Stimulated activated memory B cell treated with anti-CD40 and anti-IgM and Interleukin-4, amounts not matched to agents 10 μg/mL and 1 μg/mL and 100 μg/mL, for 72 hours (primary cell): ENCODE measurements at regions not wholly inside any gene's neighbourhood (a gene's known extent, or its start where the extent isn't known, plus 50 kb on each side); places are given as distances from the start of the nearest gene placed in this dataset.
"Not testable (repeated sequence)": the region's sequence is repeated elsewhere in the genome, so short reads cannot be mapped to it uniquely, and the experiment has no call there.

Experiments
- ATAC-seq: fragments of 150-1000 bp; cut with Tn5 transposase; 2 replicates; pipeline ENCODE4 v1.10.0; 2021
- H3K27ac Mint-ChIP-seq: one replicate; pipeline ENCODE4 v1.8.0; 2022; ENCODE audit warnings: mild to moderate bottlenecking, mixed read lengths
- H3K27me3 Mint-ChIP-seq: one replicate; pipeline ENCODE4 v1.8.0; 2022; ENCODE audit warnings: mixed read lengths
- H3K36me3 Mint-ChIP-seq: one replicate; pipeline ENCODE4 v1.8.0; 2022; ENCODE audit warnings: mixed read lengths
- H3K4me1 Mint-ChIP-seq: one replicate; pipeline ENCODE4 v1.8.0; 2022; ENCODE audit warnings: mixed read lengths
- H3K4me3 Mint-ChIP-seq: one replicate; pipeline ENCODE4 v1.8.0; 2022; ENCODE audit warnings: mild to moderate bottlenecking, moderate library complexity, mixed read lengths
- H3K9me3 Mint-ChIP-seq: one replicate; pipeline ENCODE4 v1.8.0; 2022; ENCODE audit warnings: mixed read lengths

- not testable (repeated sequence) for H3K9me3 Mint-ChIP-seq, H3K27me3 Mint-ChIP-seq, ATAC-seq, H3K36me3 Mint-ChIP-seq, H3K4me3 Mint-ChIP-seq
- H3K4me1 Mint-ChIP-seq = peaks cover 35% of the 10 kb centered on the region
- peak overlapping the region; percentile 82 for H3K27ac Mint-ChIP-seq
Observed at GRCh38 chr9:42431616-42432010, 248.2 kb downstream of the SPATA31A6 start.

DNA sequence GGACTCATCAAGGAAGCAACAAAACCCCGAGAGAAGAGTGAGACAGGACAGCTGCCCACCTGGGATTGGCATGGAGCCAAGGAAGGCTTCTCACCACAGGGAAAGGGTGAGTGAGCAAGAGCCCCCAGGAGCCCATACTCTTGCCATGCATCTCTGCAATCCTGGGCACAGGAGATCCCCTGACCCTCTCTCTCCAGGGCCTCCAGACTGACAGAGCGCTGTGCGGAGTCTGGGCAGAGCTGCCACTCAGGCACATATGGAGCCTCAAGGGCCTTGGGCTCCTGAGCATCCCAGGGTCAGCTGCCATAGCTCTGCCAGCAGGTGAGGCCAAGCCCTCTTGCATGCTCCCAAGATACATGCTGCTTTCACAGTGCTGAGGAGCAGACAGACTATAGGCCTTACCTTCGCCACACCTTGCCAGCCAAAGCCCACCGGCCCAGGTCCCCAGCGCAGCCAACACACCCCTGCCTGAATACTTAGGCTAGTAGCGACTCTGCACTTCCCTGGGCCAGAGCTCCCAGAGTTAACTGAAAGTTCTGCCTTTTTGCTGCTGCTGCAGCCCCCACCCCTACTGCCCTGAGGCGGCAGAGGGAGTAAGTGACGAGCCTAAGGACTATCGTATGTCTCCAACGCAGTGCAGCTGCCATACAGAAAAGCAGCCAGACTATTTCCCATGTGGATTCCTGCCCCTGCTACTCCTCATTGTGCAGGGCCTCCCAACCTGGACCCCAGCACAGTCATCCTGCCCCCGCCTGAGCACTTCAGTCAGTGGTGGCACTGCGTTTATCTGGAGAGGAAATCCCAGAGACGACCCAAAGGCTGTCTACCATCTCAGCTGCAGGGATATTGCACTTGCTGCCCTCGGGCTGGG is 251.6 kb downstream of the SPATA31A6 start:
- H3K36me3 Mint-ChIP-seq, H3K9me3 Mint-ChIP-seq, H3K27me3 Mint-ChIP-seq, H3K4me3 Mint-ChIP-seq: not testable (repeated sequence)
- peak; percentile 5 for ATAC-seq
- Mint-ChIP-seq H3K27ac (peak overlapping the region; percentile 84), H3K4me1 (peaks cover 35% of the 10 kb centered on the region)

GRCh38 chr9:42435715-42436342 is 252.4 kb downstream of the SPATA31A6 start:
- not testable (repeated sequence) for H3K36me3 Mint-ChIP-seq, H3K9me3 Mint-ChIP-seq, H3K27me3 Mint-ChIP-seq
- ATAC-seq = peak; percentile 39
- peak overlapping the region; percentile 84 for H3K27ac Mint-ChIP-seq
- peak overlapping the region; percentile 50 for H3K4me3 Mint-ChIP-seq
- peaks cover 31% of the 10 kb centered on the region for H3K4me1 Mint-ChIP-seq

GRCh38 chr9:42437057-42437759 is 253.7 kb downstream of the SPATA31A6 start:
- H3K27me3 Mint-ChIP-seq, H3K9me3 Mint-ChIP-seq, H3K36me3 Mint-ChIP-seq, H3K27ac Mint-ChIP-seq: not testable (repeated sequence)
- peaks cover 20% of the 10 kb centered on the region for H3K4me1 Mint-ChIP-seq
- peak; percentile 70 for ATAC-seq
- H3K4me3 Mint-ChIP-seq = peak overlapping the region; percentile 59

- not testable (repeated sequence) for ATAC-seq, H3K27me3 Mint-ChIP-seq, H3K27ac Mint-ChIP-seq, H3K9me3 Mint-ChIP-seq, H3K36me3 Mint-ChIP-seq, H3K4me3 Mint-ChIP-seq
- H3K4me1 Mint-ChIP-seq = peaks cover 11% of the 10 kb centered on the region
Observed at GRCh38 chr9:42442680-42443079, 259.2 kb downstream of the SPATA31A6 start.

DNA sequence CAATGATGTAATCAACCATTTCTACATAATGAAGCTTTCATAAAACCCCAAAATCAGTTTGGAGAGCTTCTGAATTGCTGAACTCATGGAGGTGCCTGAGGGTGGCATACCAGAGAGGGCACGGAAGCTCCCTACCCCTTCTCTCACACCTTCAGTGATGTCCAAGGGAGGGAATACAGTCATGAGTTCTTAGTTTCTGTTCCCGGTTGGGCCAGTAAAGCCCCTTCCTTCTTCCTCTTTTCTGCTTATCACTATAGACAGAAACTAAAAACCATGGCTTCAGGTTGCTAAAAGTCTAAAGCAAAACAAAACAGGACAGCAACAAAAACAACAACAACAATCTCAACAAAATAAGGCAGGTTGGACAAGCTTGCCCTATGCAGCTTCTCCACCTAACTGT is 260.0 kb downstream of the SPATA31A6 start:
- not testable (repeated sequence) for H3K27me3 Mint-ChIP-seq, H3K9me3 Mint-ChIP-seq, H3K36me3 Mint-ChIP-seq, H3K4me3 Mint-ChIP-seq
- ATAC-seq = peak; percentile 94
- Mint-ChIP-seq H3K27ac (peak overlapping the region; percentile 84), H3K4me1 (peaks cover 11% of the 10 kb centered on the region)

DNA sequence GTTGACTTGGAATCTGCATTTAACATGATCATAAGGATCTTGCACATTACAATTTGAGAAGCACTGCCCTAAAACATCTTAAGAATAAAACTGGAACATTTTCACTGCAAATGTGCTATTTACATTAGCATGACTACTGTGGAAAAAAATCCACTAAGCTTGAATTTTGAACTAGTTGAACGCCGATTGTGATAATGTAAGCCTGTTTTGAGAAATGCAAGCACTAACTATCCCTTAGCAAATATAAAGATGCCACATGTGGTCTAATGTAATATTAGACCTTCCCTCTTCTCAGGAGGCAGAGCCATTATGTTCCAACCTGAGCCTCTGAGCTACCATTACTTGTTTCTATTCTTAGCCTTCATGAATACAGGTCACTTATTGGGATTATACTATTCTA is 278.0 kb downstream of the SPATA31A6 start:
- H3K4me3 Mint-ChIP-seq, H3K9me3 Mint-ChIP-seq, H3K27me3 Mint-ChIP-seq, H3K36me3 Mint-ChIP-seq, H3K27ac Mint-ChIP-seq, ATAC-seq, H3K4me1 Mint-ChIP-seq: not testable (repeated sequence)

GRCh38 chr9:42461863-42462262 is 278.4 kb downstream of the SPATA31A6 start:
- H3K9me3 Mint-ChIP-seq, H3K36me3 Mint-ChIP-seq, H3K4me3 Mint-ChIP-seq, H3K27me3 Mint-ChIP-seq, H3K4me1 Mint-ChIP-seq, H3K27ac Mint-ChIP-seq, ATAC-seq: not testable (repeated sequence)

- H3K36me3 Mint-ChIP-seq, ATAC-seq: not testable (repeated sequence)
Observed at GRCh38 chr9:42463981-42464380, 280.5 kb downstream of the SPATA31A6 start.

DNA sequence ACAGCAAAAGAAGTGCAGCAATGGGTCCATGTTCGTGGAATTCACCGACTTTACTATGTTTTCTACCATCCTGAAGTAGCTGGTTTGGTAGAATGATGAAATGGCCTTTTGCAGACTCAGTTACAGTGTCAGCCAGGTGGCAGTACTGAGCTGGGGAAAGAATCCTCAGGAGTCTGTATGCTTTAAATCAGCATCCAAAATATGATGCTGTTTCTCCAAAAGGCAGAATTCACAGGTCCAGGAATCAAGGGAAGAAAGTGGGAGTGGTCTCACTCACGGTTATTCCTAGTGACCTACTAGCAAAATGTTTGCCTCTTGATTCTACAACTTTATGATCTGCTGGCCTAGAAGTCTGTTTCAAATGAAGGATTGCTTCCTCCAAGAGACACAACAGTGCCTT is 287.1 kb downstream of the SPATA31A6 start:
- ATAC-seq, H3K27me3 Mint-ChIP-seq, H3K9me3 Mint-ChIP-seq, H3K36me3 Mint-ChIP-seq, H3K4me3 Mint-ChIP-seq, H3K4me1 Mint-ChIP-seq, H3K27ac Mint-ChIP-seq: not testable (repeated sequence)

More at GRCh38 chr9:42463981-42464380, 280.5 kb downstream of the SPATA31A6 start:
- H3K9me3 Mint-ChIP-seq, H3K27ac Mint-ChIP-seq, H3K27me3 Mint-ChIP-seq, H3K4me1 Mint-ChIP-seq, H3K4me3 Mint-ChIP-seq: not testable (repeated sequence)

DNA sequence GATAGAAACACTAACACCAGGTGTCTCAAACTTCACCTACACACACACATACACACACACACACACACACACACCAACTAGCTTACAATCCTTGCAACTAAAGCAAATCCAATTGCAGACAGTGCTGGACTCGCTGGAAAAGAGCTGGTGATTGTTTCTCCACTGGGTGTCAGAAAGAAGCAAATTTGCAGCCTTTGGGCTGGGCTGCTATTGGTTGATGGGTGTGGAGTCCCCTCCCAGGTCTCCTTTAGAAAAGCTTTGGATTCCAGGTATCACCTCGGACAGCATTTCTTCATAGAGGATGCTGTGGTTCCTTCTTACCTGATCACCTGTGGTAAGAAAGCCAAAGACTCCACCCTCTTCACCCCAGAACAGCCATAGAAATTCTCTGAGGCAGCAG is 307.5 kb downstream of the SPATA31A6 start:
- H3K9me3 Mint-ChIP-seq, H3K4me1 Mint-ChIP-seq, H3K27ac Mint-ChIP-seq, ATAC-seq, H3K4me3 Mint-ChIP-seq, H3K36me3 Mint-ChIP-seq, H3K27me3 Mint-ChIP-seq: not testable (repeated sequence)

DNA sequence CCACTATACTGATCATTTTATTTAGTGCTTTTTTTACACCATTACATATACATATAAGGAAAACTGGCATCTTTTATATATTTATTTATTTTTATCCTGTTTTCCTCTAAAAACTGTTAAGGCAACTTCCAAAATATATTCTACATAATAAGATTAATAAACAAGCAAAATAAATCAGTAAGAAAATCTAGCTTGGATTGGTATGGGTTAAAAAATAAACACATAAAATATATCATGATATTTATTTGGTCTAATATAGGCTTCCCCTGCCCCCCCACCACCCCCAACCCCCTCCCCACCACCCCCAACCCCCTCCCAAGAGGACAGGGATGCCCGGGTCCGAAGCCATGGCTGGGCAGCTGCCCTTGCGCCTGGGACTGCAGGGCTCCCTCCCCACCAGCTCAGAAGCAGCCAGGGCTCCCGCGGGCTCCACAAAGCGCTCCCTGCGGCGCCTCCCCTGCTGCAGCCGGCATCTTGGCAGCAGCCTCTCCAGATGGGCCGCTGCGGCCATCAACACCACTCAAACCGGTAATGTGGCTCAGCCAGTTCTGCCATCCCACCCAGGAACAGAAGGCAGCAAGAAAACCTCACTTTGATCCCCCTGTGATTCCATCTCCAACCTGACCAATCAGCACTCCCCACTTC is 319.3 kb downstream of the SPATA31A6 start:
- not testable (repeated sequence) for H3K9me3 Mint-ChIP-seq, H3K27ac Mint-ChIP-seq, H3K4me1 Mint-ChIP-seq, H3K4me3 Mint-ChIP-seq, ATAC-seq, H3K27me3 Mint-ChIP-seq, H3K36me3 Mint-ChIP-seq

DNA sequence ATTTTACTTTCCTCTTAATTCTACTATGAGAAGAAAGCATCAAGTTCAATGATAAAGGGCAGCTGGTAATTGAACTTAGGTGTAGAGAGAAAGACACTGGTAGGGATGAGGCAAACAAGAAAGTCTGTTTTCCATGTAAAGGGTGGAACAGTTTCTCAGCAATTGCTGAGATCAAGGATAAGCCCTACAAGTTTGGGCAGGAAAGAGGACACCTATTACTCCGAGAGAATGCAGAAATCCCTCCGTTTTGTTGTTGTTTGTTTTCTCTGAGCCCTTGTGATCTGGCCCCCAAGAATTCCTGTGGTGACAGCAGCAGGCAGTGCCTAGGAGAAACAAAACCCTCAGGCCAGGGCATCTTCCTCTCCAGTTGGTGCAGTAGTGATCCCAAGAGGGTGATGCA is 324.7 kb downstream of the SPATA31A6 start:
- H3K36me3 Mint-ChIP-seq, H3K27me3 Mint-ChIP-seq, H3K9me3 Mint-ChIP-seq, H3K27ac Mint-ChIP-seq, ATAC-seq, H3K4me1 Mint-ChIP-seq, H3K4me3 Mint-ChIP-seq: not testable (repeated sequence)

- H3K36me3 Mint-ChIP-seq, H3K4me3 Mint-ChIP-seq, H3K4me1 Mint-ChIP-seq, H3K9me3 Mint-ChIP-seq, H3K27ac Mint-ChIP-seq, H3K27me3 Mint-ChIP-seq: not testable (repeated sequence)
- ATAC-seq = peak; percentile 36
Observed at GRCh38 chr9:42513535-42513934, 330.1 kb downstream of the SPATA31A6 start.

GRCh38 chr9:42534325-42534983 is 351.0 kb downstream of the SPATA31A6 start:
- not testable (repeated sequence) for H3K27ac Mint-ChIP-seq, H3K4me1 Mint-ChIP-seq, H3K36me3 Mint-ChIP-seq, ATAC-seq, H3K9me3 Mint-ChIP-seq, H3K4me3 Mint-ChIP-seq, H3K27me3 Mint-ChIP-seq
